GM12892 (cell line): ENCODE measurements at regions not wholly inside any gene's neighbourhood (a gene's known extent, or its start where the extent isn't known, plus 50 kb on each side); places are given as distances from the start of the nearest gene placed in this dataset.

Source experiments
- POLR2A ChIP-seq: IDR thresholded peaks from 2 replicates; pipeline ENCODE4 v1.6.1; 2011; ENCODE audit warnings: low read depth, low read length, control low read depth
- POLR2AphosphoS5 ChIP-seq: IDR thresholded peaks from 2 replicates; pipeline ENCODE4 v1.6.1; 2011; ENCODE audit warnings: low read depth, low read length, control low read depth

DNA sequence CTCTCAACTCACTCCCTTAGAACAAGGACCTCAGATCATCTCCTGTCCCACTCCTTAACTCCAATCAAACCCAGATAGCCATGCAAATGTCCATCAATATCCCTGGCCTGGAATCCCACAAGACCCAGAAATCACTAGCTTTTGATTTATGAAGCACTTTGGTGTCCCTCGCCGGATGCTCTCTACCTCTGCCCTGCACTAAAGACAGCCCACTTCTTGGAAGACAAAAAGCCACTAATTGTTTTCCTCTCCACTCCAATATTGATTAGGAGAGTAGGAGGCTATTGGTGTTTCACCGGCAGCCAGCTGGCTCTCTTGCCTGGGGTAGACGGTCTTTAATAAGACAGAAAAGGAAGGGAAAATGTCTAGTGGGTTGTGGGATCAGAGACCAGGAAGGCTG is 221.2 kb downstream of the BUD13 start:
- no peak for TF ChIP-seq POLR2AphosphoS5
- TF ChIP-seq POLR2A = no peak
